NCI-H1092 treated with DMSO at 0.1 percent for 48 hours (cell line): ENCODE measurements at regions not wholly inside any gene's neighbourhood (a gene's known extent, or its start where the extent isn't known, plus 50 kb on each side); places are given as distances from the start of the nearest gene placed in this dataset.

Experiments used
- DNase-seq: peaks from one replicate; lab custom pipeline; 2025; lab: John Stamatoyannopoulos, UW

DNA sequence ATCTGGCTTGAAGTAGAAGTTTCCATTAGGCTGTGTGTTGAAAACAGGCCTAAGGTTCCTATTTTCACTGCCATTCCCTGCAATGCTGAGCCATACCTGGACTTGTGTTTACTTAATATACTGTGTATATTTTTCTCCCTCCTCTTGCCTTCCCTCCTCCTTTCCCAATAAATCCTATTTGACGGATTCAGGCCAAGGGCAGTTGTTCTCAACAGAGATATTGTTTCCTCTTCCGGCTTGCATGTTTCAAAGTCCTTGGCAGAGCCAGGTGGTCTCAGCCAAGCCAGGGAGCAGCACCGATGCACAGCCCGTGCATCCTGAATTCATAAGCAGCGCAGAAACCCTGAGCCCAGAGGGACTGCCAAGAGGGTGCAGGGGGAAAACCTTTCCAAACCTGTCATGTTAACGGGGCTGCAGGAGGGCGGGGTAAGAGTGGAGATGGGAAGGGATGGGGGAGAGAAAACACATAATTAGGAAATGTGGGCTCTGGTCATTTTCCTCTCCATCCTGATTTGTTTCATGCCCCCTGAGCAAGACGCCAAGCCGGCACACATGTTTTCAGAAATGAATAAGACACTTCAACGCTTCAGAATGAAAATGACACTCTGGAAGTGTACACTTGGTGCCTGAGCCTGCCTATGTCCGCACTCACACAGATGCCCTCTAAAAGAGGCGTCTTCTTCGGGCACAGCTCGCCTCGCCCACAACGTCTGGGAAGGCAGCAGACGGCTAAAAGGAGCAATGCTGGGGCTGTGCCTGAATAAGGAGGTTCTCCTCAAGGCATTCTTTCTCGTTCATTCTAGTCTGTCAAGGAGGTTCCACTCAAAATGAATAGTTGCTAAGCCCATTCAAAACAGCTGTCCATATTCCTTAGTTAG is 149.3 kb upstream of the UBL3 start:
- no peak for DNase-seq

DNA sequence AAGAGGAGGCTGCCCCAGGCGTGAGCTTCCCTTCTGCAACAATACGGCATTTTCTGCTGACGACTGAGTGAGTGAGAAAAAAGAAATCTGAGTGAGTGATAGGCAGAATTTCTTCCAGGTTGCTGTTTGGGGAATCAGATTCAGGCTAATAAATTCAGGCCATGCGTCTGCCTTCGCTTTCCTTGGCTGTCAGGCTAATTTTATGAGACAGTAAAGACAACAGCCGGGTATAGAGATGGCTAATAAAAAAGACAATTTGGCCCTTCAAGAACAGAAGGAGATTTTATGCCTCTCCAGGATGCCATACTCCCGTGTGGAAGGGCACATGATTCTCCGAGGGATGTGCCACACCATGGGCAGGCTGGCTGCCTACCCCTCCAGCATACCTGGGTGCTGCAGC is 145.9 kb upstream of the UBL3 start:
- no peak for DNase-seq

DNA sequence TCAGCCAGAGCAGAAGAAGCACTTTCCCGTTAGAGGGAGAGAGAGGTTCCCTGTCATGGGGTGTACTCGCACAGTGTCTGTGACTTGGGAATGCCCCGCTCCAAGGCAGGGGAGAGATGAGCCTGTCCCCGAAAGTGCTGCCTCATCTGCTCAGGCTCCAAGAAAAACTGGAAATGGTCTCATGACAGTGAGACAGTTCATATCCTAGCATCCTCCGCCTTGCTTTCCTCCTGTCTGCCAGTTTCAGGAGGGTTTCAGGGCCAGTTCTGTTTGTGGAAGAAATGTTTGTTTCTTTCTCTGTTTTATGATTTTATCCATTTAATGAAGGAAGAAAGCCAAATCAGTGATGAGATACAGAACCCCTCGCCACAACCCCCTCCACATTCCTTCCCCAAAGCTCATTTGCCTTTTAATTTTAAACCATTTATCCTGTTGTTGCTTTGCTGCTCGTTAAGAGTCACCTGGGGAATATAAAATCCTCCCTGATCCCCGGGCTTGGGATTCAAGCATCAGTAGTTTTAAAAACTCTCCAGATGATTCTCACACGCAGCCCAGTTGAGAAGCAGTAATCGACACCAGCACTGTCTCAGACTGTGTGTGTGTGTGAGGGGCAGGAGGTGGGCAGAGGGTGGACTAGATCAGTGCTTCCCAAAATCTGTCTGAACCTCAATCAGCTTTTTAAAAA is 144.6 kb upstream of the UBL3 start:
- DNase-seq, result no peak

DNA sequence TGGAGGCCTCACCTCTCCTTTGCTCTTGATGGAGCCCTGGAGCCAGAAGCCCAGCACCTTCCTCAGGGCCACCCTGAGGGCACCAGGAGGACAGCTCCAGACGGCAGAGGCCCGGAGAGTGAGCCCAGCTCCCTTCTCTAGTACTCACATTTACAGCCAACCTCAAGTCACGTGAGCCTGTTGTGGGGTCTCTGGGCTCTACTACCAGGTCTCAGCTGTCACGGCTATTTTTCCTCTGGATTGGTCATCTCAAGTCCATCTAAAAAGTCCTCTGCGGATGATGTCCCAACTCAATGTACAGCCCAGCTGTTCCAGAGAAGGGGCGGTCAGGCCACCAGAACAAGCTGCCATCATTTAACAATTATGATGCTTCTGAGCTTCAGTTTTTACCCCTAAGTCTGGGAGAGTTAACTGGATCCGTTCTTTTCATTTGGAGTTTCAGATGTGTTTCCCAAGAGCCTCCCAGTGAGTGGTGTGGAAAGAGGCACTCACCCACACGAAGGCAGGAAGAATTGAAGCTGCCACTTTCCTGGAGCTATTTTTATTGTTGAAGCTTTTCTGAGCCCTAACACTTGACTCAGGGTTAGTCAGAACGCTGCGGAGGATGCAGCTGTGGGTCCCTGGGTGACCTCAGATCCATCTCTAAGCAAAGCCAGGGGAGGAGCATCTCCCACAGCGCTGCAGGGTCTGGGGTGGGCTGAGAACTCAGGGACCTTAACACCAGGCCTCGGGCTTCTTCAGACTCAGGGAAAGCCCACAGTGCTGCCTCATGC is 143.5 kb upstream of the UBL3 start:
- no peak for DNase-seq

DNA sequence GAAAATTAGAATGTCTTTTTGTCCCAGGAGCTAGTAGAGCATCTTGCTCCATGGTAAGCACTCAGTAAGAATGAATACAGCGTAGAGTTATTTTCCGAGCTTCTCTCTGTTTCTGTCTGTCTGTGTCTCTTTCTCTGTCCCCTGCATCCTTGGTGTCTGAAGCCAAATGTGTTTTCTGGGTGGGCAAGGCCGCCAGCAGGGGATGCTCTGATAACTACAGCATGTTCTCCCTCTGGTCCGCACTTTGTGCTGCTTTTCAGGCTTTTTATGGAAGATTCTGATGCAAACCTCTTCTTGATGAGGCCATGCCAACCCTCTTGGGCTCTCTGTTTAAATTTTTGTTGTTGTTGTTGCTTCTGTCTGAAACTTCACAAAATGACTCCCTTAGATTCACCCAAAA is 142.8 kb upstream of the UBL3 start:
- DNase-seq, result no peak

DNA sequence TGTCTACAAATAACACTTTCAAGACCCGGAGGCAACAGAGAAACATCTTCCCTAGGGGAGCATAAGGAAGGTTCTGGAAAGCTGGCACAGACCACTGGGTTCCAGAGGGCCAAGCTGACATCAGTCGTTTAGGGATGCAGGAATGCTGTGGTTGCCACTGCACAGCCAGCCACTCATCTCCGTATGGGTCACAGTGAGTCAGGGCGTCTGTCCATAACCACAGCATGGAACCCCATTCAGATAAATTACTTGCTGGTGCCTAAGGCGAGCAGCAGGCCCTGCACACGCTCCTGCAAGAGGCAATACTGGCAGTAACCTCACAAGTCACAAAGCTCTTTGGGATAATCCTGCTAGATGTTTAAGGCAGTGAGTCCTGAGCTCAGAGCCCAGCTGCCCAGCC is 140.9 kb upstream of the UBL3 start:
- DNase-seq, result no peak

DNA sequence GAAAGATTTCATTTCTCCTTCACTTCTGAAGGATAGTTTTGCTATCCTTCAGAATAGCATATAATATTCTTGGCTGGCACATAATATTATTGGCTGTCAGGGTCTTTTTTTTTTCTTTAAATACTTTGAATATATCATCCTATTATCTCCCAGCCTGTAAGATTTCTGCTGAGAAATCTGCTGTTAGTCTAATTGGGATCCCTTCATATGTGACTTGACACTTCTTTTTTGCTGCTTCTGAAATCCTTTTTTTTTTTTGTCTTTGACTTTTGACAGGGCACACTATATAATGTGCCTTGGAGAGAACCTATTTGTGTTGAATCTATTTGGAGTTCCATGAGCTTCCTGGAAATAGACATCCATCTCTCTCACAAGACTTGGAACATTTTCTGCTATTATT is 136.9 kb upstream of the UBL3 start:
- DNase-seq, result no peak

DNA sequence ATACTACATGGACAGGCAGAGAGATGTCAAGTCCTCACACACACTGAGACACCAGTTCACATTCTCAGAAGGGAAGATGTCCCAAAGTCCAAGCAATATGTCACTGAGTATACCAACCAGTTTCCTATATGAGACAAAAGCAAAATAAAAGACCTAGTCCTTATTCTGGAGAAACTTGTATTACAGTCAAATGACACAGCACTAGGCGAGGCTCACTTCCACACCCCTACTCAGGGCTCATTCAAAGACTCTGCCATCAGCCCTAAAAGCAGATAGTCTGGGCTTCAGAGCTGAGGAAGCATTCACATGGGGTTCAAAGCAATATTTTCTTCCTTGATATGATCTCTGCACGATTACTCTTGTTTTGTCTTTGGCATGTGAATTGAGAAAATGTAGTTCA is 129.9 kb upstream of the UBL3 start:
- DNase-seq, result no peak

DNA sequence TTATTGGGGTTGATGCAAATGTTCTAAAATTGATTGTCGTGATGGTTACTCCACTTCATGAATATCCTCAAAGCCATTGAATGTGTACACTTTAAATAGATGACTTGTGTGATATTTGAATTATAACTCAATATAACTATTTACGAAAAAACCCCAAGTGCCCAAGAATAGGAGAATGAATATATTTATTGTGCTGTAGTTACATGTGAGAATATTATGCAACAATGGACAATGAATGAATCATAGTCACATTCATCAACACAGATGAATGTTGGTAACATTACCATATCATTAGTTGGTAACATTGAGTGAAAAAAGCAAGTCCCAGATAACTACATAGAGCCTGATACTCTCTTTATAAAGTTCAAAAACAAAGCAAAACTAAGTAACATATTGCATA is 127.8 kb upstream of the UBL3 start:
- DNase-seq, result no peak

DNA sequence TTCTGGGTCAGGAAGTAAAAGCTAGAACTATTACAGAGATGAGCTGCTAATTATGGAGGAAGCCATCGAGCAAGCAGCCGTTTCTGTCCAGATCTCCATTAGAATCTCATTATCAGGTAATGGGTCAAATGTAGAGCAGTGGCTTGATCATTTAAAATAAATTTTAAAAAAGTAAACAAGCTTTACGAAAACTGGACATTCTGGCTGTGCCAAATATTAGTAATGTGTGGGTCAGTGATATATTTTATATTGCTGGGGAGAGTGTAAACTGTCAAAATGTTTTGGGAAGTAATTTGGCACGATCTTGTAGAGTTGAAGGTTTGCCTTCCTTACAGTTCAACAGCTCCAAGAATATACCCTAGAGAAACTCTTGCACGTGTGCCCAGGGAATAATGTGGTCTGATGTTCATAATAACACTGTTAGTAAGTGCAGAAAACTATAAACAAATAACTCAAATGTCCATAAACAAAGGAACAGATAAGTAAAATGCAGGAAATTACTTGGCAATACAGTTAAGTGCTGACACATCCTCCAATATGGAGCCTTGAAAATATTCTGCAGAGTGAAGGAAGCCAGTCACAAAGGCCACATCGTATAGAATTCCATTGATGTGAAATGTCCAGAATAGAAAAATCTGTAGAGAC is 127.2 kb upstream of the UBL3 start:
- no peak for DNase-seq

DNA sequence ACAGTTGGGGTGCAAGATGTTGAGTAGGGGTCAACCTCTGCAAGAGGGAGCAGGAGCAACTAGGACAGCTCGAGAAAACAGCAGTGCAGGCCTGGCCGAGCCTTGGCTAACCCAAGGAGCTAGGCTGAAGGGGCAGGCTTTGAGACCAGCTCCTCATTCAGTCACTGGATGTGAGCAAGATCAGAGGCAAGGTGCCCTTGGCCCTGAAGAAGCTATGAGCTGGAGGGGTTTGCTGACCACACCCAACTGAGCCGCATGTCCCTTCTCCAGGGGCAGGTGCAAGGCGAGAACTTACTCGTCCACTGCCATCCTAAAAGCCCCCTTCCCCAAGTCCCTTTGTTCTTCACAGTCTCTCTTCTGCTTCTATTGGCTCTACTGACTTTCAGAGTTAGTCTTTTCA is 126.1 kb upstream of the UBL3 start:
- no peak for DNase-seq

DNA sequence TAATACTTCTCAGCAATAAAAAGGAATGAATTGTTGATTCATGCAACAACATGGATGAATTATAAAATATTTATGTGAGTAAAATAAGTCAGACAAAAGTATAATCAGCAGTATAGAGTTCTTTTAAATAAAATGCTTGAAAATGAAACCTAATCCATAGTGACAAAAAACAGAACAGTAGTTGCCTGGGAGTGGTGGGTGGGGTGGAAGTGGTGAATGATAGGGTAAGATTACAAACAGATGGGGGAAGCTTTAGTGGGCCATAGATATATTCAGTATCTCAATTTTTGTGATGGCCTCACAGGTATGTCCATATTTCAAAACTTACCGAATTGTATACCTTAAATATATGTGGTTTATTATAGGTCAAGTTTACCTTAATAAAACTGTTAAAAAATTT is 124.9 kb upstream of the UBL3 start:
- DNase-seq, result no peak

DNA sequence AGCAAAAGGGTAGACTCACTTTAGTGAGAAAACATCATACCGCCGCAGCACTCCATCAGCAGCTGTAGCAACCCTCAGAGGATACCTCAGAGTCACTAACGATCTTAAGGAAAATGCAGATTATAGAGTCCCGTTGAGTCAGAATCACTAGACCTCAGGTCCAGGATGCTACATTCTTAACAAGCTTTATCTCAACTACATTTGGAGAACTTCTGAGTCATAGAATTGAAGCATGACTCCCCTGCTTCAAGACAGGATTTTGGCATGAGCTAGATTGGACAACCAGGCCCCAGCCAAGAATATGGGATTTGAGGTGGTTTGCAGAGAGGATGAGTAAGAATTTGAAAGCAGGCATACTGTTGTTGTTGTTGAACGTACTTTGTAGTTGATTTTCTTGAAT is 118.9 kb upstream of the UBL3 start:
- DNase-seq, result no peak

DNA sequence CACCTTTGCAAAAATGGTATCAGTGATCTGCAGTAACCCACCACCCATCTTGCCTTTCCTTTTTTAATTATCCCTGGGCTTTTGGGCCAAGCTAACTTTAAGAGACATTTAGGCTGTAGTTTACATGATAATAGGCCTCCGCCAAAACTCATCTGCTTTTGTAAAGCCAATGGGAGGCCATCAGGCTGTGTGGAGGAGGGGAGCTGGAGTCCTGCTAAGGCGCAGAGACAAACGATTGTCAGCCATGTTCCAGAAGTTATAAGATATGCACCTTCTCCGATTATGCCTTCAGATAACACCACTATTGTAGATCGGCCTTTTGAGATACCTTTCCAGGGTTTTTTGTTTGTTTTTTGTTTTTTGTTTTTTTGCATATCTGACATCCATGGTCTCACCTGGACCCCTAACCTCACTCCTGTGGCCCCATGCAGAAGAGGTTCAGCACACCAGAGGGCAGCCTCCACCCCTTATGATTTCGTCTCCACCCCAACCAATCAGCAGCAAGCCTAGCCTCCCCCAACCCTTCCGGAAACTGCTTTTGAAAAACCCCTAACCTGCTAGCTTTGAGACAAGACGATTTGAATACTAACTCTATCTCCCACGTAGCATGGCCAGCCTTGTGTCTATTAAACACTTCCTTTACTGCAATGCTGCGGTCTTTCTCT is 113.9 kb upstream of the UBL3 start:
- DNase-seq, result no peak

DNA sequence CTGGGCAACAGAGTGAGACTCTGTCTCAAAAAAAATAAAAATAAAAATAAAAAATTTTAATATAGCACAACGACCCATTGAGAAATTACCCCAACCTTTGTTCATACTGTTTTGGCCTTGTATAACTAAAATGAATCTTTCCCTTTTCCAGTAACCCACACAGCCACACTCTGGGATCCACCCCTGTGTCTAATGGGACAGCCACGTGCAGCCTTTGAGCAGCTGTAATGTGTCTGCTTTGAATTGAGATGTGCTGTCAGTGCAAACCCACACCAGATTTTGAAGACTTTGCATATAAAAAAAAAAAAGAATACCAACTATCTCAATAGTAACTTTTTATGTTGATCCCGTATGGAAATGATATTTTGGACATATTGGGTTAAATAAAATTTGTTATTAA is 112.7 kb upstream of the UBL3 start:
- no peak for DNase-seq

DNA sequence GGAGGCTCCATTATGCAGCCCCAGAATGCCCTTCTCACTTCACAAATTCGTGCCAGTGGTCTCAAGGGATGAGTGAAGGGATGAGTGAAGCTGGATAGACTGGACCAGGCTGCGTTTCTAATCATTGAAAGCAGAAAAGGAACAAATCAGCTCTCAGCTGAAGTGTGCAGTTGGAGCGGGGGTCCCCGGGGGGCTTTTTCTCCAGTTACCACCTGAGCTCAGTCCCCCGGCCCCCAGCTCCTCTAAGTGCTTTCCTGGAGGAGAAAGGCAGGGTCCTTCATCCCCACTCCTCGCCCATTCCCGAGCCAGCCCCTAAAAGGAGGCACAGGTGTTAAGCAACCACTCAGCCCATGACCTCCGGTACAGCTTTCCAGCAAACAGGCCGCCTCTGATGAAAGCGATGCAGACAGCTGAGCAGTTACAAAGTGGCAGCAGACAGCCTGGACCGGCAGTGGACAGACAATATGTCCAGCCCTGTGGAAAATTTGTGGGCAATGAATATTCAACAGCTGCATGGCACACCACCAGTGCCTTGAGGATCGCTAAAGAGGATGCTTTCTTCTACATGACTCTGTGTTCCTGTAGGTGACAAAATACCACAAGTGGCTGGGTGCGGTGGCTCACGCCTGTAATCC is 110.7 kb upstream of the UBL3 start:
- no peak for DNase-seq

DNA sequence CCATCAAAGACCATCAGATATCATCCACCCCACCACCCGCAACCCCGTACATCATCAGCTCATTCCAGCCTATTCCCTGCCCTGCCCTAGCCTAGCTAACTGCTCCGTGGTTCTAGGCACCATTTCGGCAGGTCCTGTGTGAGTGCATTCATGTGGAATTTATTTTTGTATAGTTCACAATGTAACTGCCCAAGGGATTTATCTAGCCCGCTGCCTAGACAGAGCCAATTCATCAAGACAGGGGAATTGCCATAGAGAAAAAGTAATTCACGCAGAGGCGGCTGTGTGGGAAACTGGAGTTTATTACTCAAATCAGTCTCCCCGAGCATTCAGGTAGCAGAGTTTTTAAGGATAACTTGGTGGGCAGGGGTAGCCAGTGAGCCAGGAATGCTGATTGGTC is 109.2 kb upstream of the UBL3 start:
- no peak for DNase-seq

DNA sequence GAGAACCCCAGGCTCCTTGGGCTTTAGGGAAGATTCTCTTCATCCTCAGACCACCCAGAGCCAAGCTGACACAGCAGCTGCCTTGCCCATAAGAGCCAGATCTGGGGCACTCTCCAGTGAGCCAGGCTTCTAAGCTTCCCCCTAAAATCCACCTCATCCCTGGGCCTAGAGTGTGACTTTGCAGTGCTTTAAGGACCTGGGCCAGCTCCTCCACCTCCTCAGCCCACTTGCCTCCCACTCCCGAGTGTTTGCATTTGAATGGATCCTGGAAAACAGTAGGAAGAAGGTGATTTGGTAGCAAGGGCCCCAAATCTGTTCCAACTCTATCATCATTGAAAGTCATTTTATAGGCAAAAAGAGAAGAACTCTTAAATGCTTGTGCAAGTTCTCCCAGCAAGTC is 108.7 kb upstream of the UBL3 start:
- DNase-seq, result no peak

DNA sequence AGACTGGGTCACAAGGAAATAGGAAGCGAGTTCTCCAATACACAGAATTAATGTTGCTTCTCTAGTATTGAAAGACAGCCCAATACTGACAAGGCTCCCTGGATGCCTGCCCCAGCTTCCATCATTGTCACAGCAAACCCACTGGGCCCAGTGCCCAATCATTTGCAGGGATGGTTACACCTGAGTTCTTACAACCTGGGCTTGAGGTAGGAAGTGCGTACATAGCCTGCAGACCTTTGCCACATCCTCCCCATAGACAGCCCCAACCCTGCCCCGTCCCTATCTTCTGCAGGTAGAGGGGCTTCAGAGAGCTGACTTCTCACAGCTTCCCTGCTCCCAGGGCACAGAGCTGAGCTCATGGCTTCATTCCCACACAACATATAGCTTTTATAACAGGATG is 108.1 kb upstream of the UBL3 start:
- no peak for DNase-seq

DNA sequence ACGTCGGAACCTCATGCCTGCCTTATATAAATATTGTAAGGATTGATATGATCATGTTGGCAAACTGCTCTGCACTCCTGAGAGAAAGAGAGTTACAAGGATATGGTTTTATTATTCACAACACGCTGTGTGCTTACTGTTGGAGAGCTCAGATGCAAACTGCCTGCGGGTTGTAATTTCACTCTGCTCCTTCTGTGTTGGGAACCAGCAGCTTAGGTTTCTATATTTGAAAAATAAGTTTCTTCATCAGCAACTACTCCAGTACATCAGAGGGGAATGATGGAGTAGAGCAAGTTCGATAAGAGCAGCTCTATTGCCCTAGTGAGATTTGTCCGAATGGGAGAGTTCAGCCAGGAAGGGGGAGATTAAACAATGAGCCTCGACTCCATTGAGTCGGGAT is 106.9 kb upstream of the UBL3 start:
- peak; percentile 5 for DNase-seq

DNA sequence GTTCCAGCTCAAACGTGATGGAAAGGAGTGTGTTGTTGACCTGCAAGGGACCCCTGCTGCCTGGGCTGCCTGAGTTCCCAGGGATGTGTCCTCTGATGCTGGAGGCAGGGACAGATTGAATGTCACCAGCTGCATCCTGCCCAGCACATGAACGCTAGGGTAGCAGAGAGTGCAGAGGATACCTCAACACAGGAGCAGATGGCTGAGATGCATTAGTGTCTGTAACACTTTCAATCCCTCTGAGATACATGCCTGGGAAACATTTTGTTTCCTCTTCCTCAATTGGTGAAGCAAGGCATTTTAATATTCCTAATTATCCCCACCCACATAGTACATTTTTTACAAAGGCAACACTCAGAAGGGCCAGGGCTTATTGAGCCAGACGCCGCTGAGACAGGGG is 106.4 kb upstream of the UBL3 start:
- DNase-seq, result peak; percentile 28
